Panc1 (cell line): ENCODE measurements at regions not wholly inside any gene's neighbourhood (a gene's known extent, or its start where the extent isn't known, plus 50 kb on each side); places are given as distances from the start of the nearest gene placed in this dataset.

Experiments
- ATAC-seq: fragments of 200-7000 bp; cut with Tn5 transposase; 2 replicates; pipeline ENCODE4 v1.9.1; 2020; ENCODE audit warnings: mild to moderate bottlenecking, moderate library complexity
- BruUV-seq: library from RNA; stranded (reverse); fragments of 400-500 nt; replicated peaks from 2 replicates; lab custom pipeline; 2021; lab: Mats Ljungman, UMichigan
- CTCF ChIA-PET: fragments of 300-600 bp; sonication (Branson Sonifier 250); formaldehyde crosslinking; loops from one replicate; lab custom pipeline; 2022; ENCODE audit warnings: antibody characterized with exemption; lab: Charles Lee
- POLR2A ChIA-PET: fragments of 300-600 bp; sonication (Branson Sonifier 250); formaldehyde crosslinking; loops from one replicate; lab custom pipeline; 2022; ENCODE audit warnings: antibody characterized with exemption; lab: Charles Lee
- DNase-seq: peaks from one replicate; pipeline ENCODE4 v3.0.0-alpha.2; 2010; ENCODE audit warnings: low read depth, low spot score
- H3K27ac ChIP-seq: 2 replicates; pipeline ENCODE4 v1.5.1; 2011; ENCODE audit warnings: mild to moderate bottlenecking, low read length, inconsistent platforms
- H3K27me3 ChIP-seq: fragments of 200-500 bp; sonication (Bioruptor generic); 2 replicates; pipeline ENCODE4 v1.6.0; 2014; ENCODE audit warnings: low read length, inconsistent platforms; ENCODE audit not compliant: control insufficient read depth, insufficient read depth
- H3K36me3 ChIP-seq: fragments of 200-500 bp; sonication (Bioruptor generic); 2 replicates; pipeline ENCODE4 v1.5.1; 2014; ENCODE audit warnings: inconsistent platforms, mild to moderate bottlenecking, low read length, moderate library complexity; ENCODE audit not compliant: control insufficient read depth, insufficient read depth
- H3K4me1 ChIP-seq: 2 replicates; pipeline ENCODE4 v1.5.1; 2011; ENCODE audit warnings: inconsistent platforms, mild to moderate bottlenecking, low read length, moderate library complexity; ENCODE audit not compliant: control insufficient read depth, insufficient read depth
- H3K4me3 ChIP-seq, 2 experiments: 2 replicates each; pipeline ENCODE4 v1.5.1; 2011 to 2012; ENCODE audit warnings: low read depth in 2 of 2, low read length in 2 of 2, mild to moderate bottlenecking in 2 of 2, inconsistent platforms in 1 of 2, moderate library complexity in 1 of 2
- H3K9me3 ChIP-seq: fragments of 200-500 bp; sonication (Bioruptor generic); 2 replicates; pipeline ENCODE4 v1.5.1; 2014; ENCODE audit warnings: low read depth, mild to moderate bottlenecking, inconsistent platforms, low read length, moderate library complexity; ENCODE audit not compliant: control insufficient read depth, insufficient read depth
- POLR2AphosphoS5 ChIP-seq: IDR thresholded peaks from 2 replicates; pipeline ENCODE4 v1.6.1; 2012; ENCODE audit warnings: mild to moderate bottlenecking, low read depth, low read length, moderate library complexity
- SIN3A ChIP-seq: IDR thresholded peaks from 2 replicates; pipeline ENCODE4 v1.6.1; 2012; ENCODE audit warnings: low read depth, mild to moderate bottlenecking, low read length, moderate library complexity, borderline replicate concordance; ENCODE audit not compliant: insufficient read depth
- TCF7L2 ChIP-seq: IDR thresholded peaks from 2 replicates; pipeline ENCODE4 v1.6.1; 2011; ENCODE audit warnings: mild to moderate bottlenecking, low read depth, low read length, inconsistent platforms
- in situ Hi-C: cut with HindIII; loops from 2 replicates; pipeline ENCODE4 v1.10.0; 2016; ENCODE audit warnings: low sequenced_read_pairs, low pct_unique_long_range_greater_than_20kb
- intact Hi-C: fragments of 100-400 bp; cut with micrococcal nuclease; formaldehyde crosslinking; loops from one replicate; pipeline ENCODE4 v1.10.0; 2022; ENCODE audit not compliant: unreplicated experiment
- TF ChIP-seq, protein P1 (sequence below), 2 experiments: IDR thresholded peaks; 2 replicates each; pipeline ENCODE4 v1.6.1; 2011 to 2012; ENCODE audit warnings: low read depth in 2 of 2, control low read depth in 1 of 2, low read length in 1 of 2, mild to moderate bottlenecking in 1 of 2, moderate library complexity in 1 of 2; ENCODE audit not compliant: insufficient read depth in 1 of 2
- TF ChIP-seq, protein P2 (sequence below): fragments of 450-650 bp; IDR thresholded peaks from 2 replicates; pipeline ENCODE4 v1.5.1; 2017; ENCODE audit warnings: mild to moderate bottlenecking

DNA sequence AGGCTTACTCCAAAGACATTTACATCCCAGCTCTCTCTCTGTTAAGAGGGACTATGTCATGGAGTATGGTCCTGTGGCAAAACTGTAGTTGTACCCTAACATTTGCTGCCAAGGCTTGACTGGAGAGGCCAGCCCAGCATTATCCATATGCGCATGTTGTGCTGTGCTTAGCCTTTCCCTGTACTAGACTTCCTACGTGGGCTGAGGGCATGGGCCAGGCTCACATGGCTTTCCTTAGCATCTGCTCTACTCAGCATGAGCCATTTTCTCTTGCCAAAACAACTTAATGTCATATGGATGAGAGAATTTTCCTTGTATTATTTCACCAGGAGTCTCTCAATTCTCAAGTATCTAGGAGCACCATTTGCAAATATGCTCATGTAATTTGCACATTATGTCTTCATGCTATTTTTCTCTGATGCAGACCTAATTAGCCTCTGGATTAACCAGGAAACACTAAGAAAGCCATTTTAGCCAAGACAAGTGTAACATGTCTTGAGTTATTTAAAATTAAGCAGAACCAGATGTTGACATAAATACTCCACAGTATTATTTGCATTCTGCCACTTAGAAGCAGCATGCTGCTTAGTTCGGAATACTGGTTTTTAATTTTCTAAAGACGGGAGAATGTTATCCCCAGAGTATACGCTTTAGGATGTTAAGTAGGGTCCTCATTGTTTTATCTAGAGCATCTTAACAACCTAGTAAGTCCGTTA lies 71.7 kb upstream of the FAR1 start:
- ChIA-PET CTCF (no interaction called here), POLR2A (no interaction called here)
- TF ChIP-seq TCF7L2 = no peak
- TF ChIP-seq POLR2AphosphoS5 = no peak
- no peak for TF ChIP-seq SIN3A
- TF ChIP-seq, protein P1, sequence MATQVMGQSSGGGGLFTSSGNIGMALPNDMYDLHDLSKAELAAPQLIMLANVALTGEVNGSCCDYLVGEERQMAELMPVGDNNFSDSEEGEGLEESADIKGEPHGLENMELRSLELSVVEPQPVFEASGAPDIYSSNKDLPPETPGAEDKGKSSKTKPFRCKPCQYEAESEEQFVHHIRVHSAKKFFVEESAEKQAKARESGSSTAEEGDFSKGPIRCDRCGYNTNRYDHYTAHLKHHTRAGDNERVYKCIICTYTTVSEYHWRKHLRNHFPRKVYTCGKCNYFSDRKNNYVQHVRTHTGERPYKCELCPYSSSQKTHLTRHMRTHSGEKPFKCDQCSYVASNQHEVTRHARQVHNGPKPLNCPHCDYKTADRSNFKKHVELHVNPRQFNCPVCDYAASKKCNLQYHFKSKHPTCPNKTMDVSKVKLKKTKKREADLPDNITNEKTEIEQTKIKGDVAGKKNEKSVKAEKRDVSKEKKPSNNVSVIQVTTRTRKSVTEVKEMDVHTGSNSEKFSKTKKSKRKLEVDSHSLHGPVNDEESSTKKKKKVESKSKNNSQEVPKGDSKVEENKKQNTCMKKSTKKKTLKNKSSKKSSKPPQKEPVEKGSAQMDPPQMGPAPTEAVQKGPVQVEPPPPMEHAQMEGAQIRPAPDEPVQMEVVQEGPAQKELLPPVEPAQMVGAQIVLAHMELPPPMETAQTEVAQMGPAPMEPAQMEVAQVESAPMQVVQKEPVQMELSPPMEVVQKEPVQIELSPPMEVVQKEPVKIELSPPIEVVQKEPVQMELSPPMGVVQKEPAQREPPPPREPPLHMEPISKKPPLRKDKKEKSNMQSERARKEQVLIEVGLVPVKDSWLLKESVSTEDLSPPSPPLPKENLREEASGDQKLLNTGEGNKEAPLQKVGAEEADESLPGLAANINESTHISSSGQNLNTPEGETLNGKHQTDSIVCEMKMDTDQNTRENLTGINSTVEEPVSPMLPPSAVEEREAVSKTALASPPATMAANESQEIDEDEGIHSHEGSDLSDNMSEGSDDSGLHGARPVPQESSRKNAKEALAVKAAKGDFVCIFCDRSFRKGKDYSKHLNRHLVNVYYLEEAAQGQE (IDR thresholded peaks at IDR 0.05; ENCODE audit: insufficient read depth in 1 of 2, low read depth in 2 of 2, low read length in 1 of 2) = no peak
- TF ChIP-seq, protein P2, sequence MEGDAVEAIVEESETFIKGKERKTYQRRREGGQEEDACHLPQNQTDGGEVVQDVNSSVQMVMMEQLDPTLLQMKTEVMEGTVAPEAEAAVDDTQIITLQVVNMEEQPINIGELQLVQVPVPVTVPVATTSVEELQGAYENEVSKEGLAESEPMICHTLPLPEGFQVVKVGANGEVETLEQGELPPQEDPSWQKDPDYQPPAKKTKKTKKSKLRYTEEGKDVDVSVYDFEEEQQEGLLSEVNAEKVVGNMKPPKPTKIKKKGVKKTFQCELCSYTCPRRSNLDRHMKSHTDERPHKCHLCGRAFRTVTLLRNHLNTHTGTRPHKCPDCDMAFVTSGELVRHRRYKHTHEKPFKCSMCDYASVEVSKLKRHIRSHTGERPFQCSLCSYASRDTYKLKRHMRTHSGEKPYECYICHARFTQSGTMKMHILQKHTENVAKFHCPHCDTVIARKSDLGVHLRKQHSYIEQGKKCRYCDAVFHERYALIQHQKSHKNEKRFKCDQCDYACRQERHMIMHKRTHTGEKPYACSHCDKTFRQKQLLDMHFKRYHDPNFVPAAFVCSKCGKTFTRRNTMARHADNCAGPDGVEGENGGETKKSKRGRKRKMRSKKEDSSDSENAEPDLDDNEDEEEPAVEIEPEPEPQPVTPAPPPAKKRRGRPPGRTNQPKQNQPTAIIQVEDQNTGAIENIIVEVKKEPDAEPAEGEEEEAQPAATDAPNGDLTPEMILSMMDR = no peak
- no peaks in the 10 kb centered on the region for H3K27me3 ChIP-seq
- no TSS peak for BruUV-seq
- ATAC-seq (no peak), DNase-seq (no peak)
- no peaks in the 10 kb centered on the region for H3K4me1 ChIP-seq
- H3K36me3 ChIP-seq = no peaks in the 10 kb centered on the region
- no peak overlapping the region for H3K27ac ChIP-seq
- no peak overlapping the region for H3K4me3 ChIP-seq
- in situ Hi-C loops = no loop called here
- H3K9me3 ChIP-seq = no peaks in the 10 kb centered on the region
- intact Hi-C loops = no loop called here

DNA sequence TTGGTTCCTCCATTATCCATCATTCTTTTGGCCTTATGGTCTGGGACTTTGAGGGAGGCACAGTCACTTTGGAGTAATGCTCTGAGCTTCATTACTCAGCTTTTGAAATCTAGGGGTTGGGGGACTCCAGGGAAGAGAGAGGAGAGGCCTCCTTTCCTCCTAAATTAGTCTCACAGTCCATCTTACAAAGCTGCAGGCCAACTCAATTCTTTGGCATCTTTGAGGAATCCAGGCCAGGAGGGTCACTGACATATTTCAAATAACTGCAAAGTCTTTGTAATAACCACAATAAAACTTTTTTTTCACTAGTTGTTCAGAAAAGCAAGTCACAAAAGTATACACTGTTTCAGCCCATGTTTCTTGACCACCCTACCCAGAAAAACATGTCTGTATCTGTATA lies 73.3 kb upstream of the FAR1 start:
- in situ Hi-C loops = no loop called here
- Histone ChIP-seq H3K4me3 (no peak overlapping the region), H3K27me3 (no peaks in the 10 kb centered on the region), H3K4me1 (no peaks in the 10 kb centered on the region), H3K9me3 (no peaks in the 10 kb centered on the region), H3K36me3 (no peaks in the 10 kb centered on the region), H3K27ac (no peak overlapping the region)
- ATAC-seq (no peak), DNase-seq (no peak)
- intact Hi-C loops = no loop called here
- no peak for TF ChIP-seq TCF7L2
- TF ChIP-seq, protein P2 = no peak
- no peak for TF ChIP-seq SIN3A
- TF ChIP-seq, protein P1 (IDR thresholded peaks at IDR 0.05; ENCODE audit: insufficient read depth in 1 of 2, low read depth in 2 of 2, low read length in 1 of 2) = no peak
- TF ChIP-seq POLR2AphosphoS5 = no peak
- POLR2A ChIA-PET = no interaction called here
- BruUV-seq = no TSS peak
- CTCF ChIA-PET = no interaction called here
